B cell (primary cell): ENCODE measurements at regions not wholly inside any gene's neighbourhood (a gene's known extent, or its start where the extent isn't known, plus 50 kb on each side); places are given as distances from the start of the nearest gene placed in this dataset.

Experiments used
- CTCF ChIP-seq: fragments of 200-600 bp; IDR thresholded peaks from one replicate; pipeline ENCODE4 v1.8.0; 2022; ENCODE audit warnings: antibody characterized with exemption, mild to moderate bottlenecking
- EZH2 ChIP-seq: IDR thresholded peaks from 2 replicates; pipeline ENCODE4 v1.6.1; 2012; ENCODE audit warnings: borderline replicate concordance, low read depth, mild to moderate bottlenecking, moderate library complexity, low read length; ENCODE audit not compliant: insufficient read depth, poor library complexity, severe bottlenecking

- no peak for TF ChIP-seq CTCF
- no peak for TF ChIP-seq EZH2
These were observed 95.7 kb downstream of the CPZ start for GRCh38 chr4:8688041-8688907.
